HG03342 (cell line): ENCODE measurements at regions not wholly inside any gene's neighbourhood (a gene's known extent, or its start where the extent isn't known, plus 50 kb on each side); places are given as distances from the start of the nearest gene placed in this dataset.

Experiments
- ATAC-seq: cut with Tn5 transposase; IDR thresholded peaks from one replicate; pipeline ENCODE4 v1.9.1; 2021; ENCODE audit warnings: mild to moderate bottlenecking, moderate library complexity; ENCODE audit not compliant: unreplicated experiment

DNA sequence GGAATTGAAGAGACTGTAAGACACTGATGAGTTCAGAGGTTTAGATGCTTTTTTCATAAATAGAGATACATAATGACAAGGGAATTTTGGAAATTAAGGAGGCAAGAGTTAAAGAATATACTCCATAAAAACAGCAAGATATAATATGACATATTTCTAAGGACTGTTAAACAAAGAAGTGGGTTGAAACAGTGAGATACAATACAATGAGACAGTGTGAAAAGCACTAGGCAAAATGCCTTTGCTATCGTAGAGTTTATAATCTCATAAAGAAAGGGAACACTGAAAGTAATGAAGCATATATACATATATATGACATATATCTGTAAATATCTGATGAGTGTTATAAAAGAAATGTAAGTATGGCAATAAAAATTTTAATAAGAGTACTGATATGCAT lies 1496.2 kb downstream of the TECRL start:
- ATAC-seq, result no peak

DNA sequence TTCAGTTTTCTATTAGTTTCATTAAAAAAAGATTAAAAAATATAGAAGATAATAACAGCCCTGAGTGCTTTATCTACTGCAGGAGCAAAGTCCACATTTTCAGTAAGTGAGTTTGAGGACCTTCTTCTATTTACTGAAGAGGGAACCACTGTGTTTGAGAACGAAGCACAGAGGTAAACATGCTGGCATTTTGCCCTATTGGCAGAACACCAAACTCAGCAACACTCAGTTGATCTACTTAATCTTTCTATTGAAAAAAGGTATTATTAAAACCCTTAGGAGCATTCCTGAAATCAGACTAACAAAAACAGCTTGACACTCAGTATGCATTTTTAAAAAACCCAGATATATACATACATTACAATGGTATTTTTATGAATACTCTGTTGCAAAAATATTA lies 1496.7 kb downstream of the TECRL start:
- ATAC-seq, result no peak

DNA sequence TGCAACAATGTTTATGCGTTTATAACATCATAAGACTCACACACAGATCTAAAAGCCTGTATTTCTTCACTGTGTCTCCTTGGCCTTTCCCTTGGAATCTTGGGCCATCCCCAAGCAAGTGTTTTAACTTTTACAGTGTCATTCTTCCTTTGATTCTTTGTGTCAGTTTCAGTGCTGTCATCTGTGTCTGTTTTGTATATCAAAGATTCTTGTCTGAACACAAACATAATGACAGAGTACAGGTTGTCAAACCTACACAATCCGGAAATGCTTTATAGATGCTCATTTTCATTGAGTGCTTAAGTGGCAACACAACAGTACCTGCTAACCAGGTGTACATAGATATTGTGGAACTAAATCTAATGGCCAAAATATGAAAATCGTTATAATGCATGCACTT lies 1500.0 kb downstream of the TECRL start:
- ATAC-seq, result no peak

DNA sequence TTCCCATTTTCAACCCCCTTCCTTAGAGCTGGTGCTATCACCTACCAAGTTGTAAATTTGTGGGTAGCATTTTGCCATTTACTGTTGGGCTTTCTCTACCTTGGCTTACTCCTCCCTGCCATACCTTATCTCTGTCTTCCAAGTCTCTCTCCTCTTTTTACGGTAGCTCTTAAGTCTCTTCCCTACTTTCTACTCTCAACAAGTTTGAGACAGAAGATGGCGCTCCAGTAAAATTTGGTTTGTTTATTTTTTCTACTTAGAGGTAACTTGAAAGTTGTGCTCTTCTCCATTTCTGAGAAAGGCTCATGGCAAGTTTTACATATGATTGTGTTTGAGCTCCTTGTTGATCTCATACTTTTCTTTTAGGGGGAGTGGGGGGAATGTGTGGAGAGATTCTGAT lies 1508.1 kb downstream of the TECRL start:
- ATAC-seq, result no peak

DNA sequence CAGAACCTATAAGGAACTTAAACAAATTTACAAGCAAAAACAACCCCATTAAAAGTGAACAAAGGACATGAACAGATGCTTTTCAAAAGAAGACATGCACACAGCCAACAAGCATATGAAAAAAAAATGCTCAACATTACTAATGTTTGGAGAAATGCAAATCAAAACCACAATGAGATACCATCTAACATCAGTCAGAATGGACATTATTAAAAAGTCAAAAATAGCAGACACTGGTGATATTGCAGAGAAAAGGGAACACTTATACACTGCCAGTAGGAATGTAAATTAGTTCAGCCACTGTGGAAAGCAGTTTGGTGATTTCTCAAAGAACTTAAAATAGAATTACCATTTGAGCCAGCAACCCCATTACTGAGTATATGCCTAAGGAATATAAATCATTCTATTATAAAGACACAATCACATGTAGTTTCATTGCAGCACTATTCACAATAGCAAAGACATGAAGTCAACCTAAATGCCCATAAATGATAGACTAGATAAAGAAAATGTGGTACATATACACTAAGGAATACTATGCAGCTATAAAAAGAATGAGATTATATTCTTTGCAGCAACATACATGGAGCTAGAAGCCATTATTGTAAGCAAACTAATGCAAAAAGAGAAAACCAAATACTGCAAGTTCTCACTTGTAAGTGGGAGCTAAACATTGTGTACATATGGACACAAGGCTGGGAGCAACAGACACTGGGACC lies 1509.4 kb downstream of the TECRL start:
- ATAC-seq, result no peak

DNA sequence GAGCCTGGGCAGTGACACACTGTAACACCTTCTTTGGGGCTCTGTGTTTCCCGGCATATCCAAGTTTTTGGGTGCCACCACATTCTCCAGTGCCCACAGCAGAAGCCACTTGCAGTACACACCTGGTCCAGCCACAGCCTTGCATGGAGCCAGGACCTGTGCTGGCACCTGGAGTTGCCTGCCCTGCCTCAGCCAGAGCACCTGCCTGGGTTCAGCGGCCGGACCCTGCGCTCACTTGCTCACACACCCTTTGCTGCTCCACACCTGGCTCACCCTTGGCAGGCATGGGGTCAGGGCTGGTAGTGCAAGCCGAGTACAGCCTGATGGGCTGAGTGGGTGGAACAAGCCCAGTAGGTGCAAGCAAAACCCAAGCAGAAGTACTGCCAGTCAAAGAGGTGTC lies 1511.1 kb downstream of the TECRL start:
- ATAC-seq, result no peak

DNA sequence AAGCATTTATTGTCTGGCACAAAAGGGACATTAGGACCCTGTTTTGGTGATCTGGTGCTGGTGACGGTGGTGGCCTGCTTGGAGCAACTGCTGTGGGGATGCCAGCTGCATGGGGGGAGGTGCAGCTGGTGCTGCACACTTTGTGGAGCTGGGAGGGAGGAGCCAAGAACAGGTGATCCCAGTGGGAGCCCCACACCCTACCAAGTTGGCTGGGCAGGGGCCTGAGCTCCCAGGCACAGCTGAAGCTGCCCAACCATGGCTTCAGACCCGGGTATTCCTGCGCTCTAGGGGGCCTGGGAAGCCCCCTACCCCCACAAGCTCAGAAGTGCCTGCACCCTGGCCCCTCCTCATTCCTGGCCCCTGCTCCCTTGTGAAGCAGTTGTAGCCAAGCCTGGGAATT lies 1512.5 kb downstream of the TECRL start:
- no peak for ATAC-seq

DNA sequence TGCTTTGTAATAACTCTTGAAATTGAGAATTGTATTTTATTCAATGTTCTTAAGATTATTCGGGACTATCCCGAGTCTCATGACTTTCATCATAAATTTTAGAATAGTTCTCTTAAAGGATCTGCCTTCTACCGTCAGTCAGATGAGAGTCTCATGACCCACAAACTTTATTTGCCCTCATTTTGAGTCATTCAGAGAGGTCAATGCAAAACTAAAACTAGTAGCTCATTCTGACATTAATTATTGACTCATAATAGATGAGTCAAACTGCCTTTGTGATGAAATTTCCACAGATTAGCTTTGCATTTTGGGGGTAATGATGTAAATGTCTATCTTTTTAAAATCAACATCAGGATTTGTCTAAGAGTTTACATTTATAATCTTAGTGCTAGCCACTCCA lies 1527.3 kb downstream of the TECRL start:
- no peak for ATAC-seq

DNA sequence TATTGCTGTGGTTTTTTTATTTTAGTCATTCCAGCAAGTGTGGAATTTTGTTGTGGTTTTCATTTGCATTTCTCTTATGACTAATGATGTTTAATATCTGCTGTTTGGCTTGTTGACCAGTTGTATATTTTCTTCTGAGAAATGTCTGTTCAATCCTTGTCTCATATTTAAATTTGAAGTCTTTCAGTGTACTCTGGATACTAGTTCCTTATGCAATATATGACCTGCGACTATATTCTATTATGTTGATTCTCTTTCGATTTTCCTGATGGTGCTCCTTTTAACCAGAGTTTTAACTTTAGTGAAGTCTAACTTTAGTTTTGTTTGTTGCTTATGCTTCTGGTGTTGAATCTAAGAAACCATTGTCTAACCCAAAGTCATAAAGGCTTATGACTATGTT lies 1528.0 kb downstream of the TECRL start:
- no peak for ATAC-seq

DNA sequence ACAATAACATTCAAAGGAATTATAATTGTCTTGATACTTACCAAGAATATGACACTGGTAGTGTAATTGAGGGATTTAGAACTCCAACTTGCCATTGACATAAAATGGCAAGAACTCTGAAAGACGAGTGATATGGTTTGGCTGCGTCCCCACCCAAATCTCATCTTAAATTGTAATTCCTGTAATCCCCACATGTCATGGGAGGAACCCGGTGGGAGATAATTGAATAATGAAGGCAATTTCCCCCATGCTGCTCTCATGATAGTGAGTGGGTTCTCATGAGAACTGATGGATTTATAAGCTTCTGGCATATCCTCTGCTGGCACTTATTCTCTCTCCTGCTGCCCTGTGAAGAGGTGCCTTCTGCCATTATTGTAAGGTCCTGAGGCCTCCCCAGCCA lies 1536.4 kb downstream of the TECRL start:
- ATAC-seq, result no peak

DNA sequence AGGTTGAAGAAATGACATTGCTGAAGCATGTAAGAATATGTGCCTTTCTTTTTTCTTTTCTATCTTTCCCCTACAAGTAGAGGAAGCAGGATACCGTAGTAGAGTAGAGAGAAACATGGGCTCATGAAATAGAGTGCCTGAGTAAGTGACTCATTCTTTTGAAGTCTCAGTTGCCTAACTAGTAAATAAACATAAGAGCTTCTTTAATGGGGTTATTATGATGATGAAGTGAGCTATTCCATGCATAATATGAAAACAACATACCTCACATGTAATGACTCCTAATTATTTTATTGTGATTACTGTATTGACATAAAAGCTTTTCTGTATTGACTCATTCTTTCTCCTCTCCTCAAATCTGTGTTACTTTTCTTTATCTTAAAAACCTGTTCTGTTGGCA lies 1538.2 kb downstream of the TECRL start:
- no peak for ATAC-seq

DNA sequence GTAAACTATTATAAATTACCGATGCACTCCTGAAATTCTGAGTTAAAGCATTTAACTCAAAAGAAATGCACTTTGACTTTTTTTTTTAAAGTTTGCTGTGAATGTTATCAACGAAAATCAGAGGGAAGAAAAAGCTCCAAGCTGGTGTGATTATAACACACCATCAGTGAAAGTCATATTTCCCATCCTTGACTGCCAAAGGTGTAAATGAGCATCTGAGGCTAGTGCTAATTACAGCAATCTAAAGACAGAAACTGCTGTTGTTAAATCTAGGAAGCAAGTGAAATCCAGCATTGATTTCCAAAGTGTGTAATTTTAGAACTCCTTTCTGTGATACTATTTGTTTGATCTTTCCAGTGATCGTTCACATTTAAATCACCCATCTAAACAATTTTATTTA lies 1538.8 kb downstream of the TECRL start:
- ATAC-seq, result no peak

DNA sequence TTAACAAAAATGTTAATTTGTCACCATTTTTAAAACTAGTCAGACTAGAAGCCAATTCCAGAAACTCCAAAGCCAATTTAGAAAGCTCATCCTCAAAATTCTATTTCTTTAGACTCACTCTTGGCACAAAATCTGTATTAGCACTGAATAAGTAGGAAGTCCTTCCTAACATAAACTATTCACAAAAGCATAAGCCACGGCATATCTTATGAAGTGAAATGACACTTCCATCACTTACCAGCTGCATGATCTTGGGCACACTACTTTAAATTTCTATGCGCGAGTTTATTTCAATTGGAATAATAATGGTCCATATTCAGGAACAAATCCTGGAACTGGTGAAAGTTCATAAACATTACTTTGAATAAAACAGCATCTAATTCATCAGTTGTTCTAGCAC lies 1544.0 kb downstream of the TECRL start:
- no peak for ATAC-seq

DNA sequence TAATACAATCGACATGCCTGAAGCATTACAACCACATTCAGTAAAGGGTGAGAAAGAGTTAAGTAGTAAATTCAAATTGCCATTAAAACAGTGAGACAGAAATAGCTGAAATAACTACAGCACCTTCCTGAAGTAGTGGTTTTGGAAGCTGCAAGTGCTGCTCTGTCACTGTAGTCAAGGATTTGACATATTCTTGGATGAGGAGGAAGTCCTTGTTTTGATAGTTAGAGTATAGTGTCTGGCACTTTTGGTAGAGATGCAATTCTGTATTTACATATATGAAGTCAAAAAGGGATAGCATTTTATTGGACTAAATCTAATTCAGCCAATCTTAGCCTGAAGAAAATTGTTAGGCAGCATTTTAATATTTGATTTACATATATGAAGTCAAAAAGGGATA lies 1559.6 kb downstream of the TECRL start:
- ATAC-seq, result no peak

DNA sequence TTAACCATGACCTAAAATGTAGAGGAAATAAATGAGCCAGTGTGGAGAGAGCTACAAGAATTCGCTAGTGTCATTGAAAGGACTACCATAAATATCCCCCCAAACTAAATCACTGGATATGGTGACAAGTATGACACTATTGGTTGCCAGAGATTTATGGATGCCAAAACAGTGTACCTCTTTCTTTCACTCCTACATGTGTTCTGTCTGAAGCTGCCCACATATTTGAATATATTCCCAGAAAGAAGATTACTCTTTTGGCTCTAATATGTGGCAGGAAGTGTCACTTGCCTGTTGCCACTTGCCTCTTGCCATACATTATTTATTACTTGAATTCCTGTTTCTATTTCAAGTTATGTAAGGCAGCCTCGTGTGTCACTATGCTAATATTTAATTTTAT lies 1573.6 kb downstream of the TECRL start:
- ATAC-seq, result no peak

DNA sequence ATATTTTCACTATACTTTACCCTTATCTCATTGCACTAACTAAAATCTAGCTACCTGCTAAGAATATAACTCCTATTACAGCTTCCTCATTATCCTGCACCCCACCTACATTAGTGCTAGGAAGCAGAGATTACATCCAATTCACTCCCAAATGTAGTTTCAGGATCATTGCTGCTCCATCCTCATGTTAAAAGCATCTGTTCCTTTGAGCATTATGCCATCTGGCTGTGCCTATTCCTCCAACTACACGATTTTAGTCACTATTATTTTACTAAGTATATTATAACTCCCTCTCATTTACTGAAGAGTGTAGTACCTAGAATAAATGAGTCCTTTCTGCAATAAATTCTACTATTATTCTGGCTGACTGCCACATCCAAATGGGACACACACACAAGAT lies 1586.9 kb downstream of the TECRL start:
- ATAC-seq, result no peak

DNA sequence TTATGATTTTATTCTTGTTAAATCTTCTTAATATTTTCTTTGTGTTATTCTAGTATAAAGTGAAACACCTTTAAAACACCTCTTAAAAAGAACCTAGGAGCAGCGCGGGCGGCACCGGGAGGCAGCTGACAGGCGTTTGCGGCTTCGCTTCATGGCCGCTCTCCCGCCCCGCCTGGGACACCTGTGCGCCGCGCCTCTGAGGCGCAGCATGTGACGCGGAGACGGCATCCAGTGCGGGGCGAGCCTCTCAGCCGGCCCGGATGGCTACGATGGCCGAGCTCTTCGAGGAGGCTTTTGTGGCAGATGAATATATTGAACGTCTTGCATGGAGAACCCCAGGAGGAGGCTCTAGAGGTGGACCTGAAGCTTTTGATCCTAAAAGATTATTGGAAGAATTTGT lies 1592.7 kb downstream of the TECRL start:
- ATAC-seq, result no peak

DNA sequence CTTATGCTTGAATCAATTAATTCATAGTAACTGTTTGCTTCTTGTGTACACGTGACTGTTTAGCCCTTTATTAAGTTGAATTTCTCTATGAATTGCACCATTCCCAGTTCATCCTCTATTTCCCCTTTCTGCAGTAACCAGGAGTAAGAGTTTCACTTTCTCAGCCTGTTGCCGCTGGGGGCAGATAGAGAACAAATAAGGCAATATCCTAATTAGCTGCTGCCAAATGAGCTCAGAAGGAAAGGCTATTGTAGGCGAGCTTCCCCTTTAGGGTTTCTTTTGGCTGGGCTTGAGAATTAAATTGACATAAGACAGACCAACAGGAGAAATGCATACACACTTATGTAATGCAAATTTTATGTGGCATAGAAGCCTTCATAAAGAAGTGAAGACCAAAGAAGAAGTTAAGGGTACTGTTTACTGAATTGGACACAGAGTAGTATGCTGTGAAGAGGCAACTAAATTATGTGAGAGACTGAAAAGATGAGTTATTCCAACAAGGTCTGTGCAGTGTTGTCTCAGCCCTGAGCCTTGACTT lies 1594.7 kb downstream of the TECRL start:
- no peak for ATAC-seq

DNA sequence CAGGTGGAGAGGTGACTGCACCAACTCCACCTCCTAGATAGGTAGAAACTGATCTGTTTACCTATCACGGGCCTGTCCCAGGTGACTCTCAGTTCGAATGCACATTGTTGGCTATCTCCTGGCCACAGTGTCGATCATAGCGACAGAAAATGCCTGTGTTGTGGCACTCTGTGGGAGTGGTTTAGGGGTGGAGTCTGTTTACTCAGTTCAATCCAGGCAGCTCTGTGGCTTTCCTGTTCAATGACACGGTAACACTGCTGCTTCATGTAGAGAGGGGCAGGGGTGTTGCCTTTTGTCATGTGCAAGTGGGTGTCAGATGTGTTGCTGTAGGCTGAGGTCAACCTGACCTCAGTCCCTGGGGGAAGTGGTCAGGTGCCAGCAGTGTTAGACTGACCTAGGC lies 1602.4 kb downstream of the TECRL start:
- no peak for ATAC-seq

DNA sequence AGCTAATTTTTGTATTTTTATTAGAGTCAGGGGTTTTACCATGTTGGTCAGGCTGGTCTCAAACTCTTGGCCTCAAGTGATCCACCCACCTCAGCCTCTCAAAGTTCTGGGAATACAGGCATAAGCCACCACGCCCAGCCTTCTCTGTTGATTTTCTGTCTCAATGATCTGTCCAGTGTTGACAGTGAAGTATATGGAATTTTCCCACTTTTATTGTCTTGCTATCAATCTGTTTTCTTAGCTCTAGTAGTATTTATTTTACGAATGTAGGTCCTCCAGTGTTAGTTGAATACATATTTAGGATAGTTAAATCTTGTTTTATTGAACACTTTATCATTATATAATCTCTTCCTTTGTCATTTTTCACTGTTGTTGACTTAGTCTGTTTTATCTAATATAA lies 1603.9 kb downstream of the ADGRL3 start:
- ATAC-seq, result no peak

DNA sequence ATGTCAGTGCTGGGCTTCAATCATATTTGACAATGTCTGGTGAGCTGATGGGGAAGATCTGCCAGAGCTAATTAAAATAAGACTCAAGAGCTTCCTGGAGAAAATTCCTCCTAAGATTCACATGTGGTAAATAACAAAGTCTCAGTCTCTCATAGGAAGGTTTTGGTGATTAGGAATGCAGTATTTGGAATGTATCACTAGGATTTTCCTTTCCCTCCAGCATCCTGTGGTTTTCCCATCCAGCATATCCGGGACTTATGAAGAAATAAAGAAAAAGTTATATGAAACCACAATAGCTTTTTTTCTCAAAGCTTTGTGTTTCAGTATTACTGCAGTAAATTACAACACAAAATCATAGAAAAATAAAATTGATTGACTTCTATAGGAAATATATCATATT lies 1597.1 kb downstream of the ADGRL3 start:
- ATAC-seq, result no peak

DNA sequence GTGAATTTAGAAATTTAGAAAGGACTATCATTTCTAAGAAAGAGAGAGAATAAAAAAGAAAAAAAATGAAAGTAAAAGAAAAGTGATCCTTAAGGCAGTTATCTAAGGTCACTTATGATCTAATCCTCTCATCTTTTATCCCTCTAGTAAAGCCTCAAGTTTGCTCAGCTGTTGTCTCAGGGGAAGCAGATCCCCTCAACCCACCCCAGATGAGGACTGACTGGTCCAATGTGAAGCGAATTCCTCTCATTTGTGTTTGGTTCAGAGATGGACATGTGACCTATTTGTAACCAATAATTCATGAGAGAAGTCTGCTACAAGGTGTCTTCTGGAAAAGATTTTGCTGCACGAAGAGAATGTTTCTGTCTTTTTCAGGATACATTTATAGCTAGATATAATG lies 1591.3 kb downstream of the ADGRL3 start:
- ATAC-seq, result no peak

DNA sequence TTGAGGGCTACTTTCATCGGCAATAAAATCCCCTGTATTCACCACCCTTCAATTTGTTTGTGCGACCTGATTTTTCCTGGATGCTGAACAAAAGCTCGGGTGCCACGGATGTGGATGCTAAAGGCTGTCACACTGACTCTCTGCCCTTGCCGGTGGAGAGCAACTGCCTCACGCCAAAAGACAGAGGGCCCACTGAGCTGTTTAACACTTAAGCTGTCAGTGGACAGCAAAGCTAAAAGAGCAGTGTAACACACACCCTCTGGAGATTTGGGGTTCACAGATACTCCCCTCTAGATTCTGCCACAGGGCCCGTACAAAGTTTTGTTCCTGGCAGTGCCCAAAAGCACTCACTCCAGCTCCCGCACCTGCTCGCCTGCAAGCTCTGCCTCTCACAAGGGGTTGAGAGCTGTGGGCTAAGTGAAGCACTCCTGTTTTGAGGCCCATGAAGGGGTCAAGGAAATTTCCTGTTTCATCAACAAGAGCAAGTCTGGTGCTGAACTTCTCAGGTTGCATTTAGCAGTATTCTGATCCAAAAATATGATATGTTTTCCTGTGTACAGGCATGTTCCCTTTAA lies 1571.9 kb downstream of the ADGRL3 start:
- ATAC-seq, result no peak
